ENCODE measurements at regions not wholly inside any gene's neighbourhood (a gene's known extent, or its start where the extent isn't known, plus 50 kb on each side); places are given as distances from the start of the nearest gene placed in this dataset.

- no peak for DNase-seq
Measured at GRCh38 chr11:32323814-32324130, 111.6 kb downstream of the WT1 start.

GRCh38 chr11:32325187-32325586 is 110.2 kb downstream of the WT1 start:
- DNase-seq: no peak

- no peak for DNase-seq
Measured at GRCh38 chr11:32325725-32326124, 109.6 kb downstream of the WT1 start.

- DNase-seq: no peak
Measured at GRCh38 chr11:32326522-32326921, 108.8 kb downstream of the WT1 start.

GRCh38 chr11:32328392-32328791 is 106.9 kb downstream of the WT1 start:
- no peak for DNase-seq

DNA sequence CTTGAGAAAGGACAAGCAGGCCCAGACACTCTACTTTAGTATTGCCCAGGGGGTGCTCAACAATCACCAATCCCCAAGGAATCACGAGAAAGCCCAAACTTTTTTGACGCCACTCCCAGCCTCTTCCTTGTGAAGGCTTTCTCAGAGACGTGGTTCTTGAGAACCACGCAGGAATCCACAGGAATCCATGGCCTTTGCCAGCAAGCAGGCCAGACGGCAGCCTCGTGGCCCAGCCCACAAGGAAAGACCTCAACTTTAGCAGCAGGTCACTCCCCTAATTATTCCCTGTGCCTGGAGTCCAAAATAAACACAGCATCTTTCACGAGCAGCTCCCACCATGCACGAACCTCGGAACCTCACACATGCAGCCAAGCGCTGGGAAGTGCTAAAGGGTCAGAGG is 104.2 kb downstream of the WT1 start:
- no peak for DNase-seq

DNA sequence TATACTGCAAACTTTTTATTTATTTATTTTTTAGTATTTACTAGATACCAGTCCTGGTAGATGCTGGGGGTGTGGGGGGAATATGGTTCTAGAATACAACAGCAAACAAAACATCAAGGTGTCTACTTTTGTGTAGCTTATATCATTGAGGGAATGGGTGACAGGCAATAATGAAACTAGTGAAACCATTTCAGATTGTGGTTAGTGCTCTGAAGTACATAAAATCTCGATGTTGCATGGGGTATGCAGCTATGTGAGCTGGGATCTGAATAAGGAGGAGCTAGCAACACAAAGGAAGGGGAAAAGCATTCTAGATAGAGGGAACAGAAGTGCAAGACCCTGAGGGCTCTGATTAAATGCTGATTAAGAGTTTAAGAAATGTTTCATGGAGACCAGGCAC is 103.5 kb downstream of the WT1 start:
- no peak for DNase-seq

- no peak for DNase-seq
Measured at GRCh38 chr11:32332990-32333319, 102.4 kb downstream of the WT1 start.

DNA sequence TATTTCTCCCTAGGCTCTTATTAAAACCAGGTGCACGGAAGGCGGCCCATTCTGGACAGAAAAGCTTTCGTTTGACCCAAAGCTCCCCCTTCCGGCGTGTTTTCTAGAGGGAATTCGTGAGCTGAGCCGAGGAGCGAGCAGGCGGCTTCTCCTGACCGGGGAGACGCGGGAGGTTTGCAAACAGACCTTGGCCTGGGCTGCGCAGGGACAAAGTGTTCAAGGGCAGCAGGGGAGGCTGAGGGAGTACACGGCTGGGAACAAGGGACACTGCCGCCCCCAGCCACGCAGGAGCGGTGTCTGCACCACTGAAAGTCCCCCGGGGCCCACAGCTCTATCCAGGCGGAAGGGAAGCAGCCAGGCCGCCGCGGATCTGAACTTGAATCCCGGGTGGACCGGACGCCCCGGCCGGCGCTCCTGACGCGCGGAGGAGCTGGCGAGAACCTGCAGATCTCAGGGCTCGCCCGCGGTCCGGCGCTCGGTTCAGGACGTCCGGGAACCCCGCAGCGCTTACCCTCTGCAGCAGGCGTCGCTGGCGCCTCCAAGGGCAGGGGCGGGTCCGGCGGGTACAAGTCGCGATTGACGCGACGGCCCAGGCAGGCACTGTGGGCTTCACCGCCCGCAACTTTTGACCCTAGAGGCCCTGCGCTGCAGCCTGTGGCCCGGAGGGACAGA is 101.9 kb downstream of the WT1 start:
- no peak for DNase-seq

- DNase-seq: no peak
Measured at GRCh38 chr11:32334822-32335221, 100.5 kb downstream of the WT1 start.

Measured in GOT3 (cell line).